GM20000 (cell line): ENCODE measurements at regions not wholly inside any gene's neighbourhood (a gene's known extent, or its start where the extent isn't known, plus 50 kb on each side); places are given as distances from the start of the nearest gene placed in this dataset.

Experiments used
- DNase-seq: peaks from one replicate; pipeline ENCODE4 v3.0.0; 2012; ENCODE audit warnings: low spot score
- CTCF ChIP-seq: IDR thresholded peaks from 2 replicates; pipeline ENCODE4 v1.5.1; 2012; ENCODE audit warnings: mild to moderate bottlenecking, control low read depth; ENCODE audit errors: extremely low read depth, missing control alignments

GRCh38 chr9:18077941-18078678, 395.8 kb upstream of the ADAMTSL1 start:
- DNase-seq: no peak
- no peak for TF ChIP-seq CTCF

- no peak for DNase-seq
- TF ChIP-seq CTCF: no peak
These were observed 381.8 kb upstream of the ADAMTSL1 start for GRCh38 chr9:18092138-18092537.

GRCh38 chr9:18106006-18106560, 367.9 kb upstream of the ADAMTSL1 start:
- TF ChIP-seq CTCF: no peak
- DNase-seq: no peak

- no peak for DNase-seq
- no peak for TF ChIP-seq CTCF
These were observed 364.3 kb upstream of the ADAMTSL1 start for GRCh38 chr9:18109675-18110074.

GRCh38 chr9:18111146-18111545, 362.8 kb upstream of the ADAMTSL1 start:
- TF ChIP-seq CTCF: no peak
- DNase-seq: no peak

- no peak for TF ChIP-seq CTCF
- DNase-seq: no peak
These were observed 359.1 kb upstream of the ADAMTSL1 start for GRCh38 chr9:18114559-18115475.

GRCh38 chr9:18118268-18118667, 355.7 kb upstream of the ADAMTSL1 start:
- TF ChIP-seq CTCF: no peak
- DNase-seq: no peak
